GM12872 (cell line): ENCODE measurements at regions not wholly inside any gene's neighbourhood (a gene's known extent, or its start where the extent isn't known, plus 50 kb on each side); places are given as distances from the start of the nearest gene placed in this dataset.

Experiments
- CTCF ChIP-seq: IDR thresholded peaks from 3 replicates; pipeline ENCODE4 v1.5.1; 2011; ENCODE audit warnings: low read depth, mild to moderate bottlenecking, low read length, moderate library complexity; ENCODE audit not compliant: insufficient read depth

- TF ChIP-seq CTCF = no peak
These were observed 97.3 kb upstream of the CPM start for GRCh38 chr12:69030321-69030720.

DNA sequence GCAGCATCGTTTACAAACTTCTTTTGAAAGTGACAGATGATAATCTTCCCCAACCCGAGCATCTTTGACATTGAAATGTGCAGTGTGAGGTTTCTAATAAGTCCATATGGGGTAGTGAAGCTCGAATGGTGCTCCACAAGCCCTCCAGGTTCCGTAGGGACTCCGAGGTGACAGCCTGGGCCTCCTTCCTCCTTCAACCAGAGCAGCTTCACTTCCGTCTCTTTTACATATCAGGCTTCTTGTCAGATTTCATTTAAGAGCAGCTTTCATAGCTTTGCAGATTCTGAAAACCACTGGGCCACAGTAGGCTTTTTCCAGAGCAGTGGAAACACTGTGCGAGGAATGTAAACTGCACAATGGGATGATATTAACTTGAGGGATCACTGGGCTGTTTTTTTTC lies 103.6 kb upstream of the CPM start:
- TF ChIP-seq CTCF = no peak

- no peak for TF ChIP-seq CTCF
These were observed 104.0 kb upstream of the CPM start for GRCh38 chr12:69036999-69037398.

DNA sequence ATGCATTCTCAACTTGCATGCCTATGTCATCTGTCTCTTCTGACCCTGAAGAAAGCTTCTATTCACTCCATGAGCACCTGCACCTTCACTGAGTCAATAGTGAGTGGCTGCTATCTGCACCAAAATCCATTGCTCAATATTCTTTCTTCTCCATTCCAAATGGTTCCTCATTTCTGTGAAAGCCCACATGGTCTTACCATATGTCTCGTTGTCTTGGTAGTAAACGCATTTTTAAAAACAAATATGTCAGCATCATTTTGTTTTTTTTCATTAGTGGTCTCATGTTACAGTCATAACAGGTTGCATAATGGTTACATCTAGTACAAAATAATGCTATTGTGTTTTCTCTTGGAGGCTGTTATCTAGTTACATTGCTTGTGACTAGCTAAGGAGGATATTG lies 106.9 kb upstream of the CPM start:
- no peak for TF ChIP-seq CTCF

DNA sequence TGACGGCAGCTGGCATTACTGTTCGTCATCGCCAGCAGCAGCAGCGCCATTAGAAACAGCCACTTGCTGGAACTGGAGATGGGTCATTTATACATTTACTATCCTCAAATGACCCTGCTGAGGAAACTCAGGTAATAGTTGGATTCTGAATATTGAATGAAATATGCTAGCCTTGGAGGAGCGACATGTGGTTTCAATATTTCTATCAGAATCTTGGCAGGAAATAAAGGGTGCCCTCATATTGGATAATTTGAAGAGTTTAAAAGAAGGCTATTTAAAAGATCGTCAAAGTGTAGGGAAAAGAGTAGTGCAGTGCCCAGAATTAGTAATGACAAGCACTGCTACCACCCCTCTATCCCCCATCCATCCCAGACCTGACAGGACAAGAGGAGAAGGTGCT lies 109.6 kb upstream of the CPM start:
- TF ChIP-seq CTCF = no peak

DNA sequence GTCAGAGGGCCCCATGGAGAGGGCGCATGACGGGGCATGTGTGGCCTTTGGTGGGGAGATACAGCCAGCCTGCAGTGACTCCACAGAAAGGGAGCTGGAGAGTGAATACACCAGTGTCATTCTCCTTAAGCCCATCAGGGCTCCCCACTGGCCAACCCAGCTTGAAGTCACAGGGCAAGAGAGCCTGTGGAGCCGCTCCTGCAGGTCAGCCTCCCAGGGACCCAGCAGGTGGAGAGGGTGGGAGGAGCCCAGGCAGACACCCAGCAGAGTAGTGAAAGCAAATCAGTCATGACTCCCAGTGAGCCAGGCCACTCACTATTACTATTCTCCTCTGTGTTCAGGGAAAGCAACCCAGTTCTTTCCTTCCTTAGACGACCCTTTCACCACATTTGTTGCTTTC lies 110.0 kb upstream of the CPM start:
- no peak for TF ChIP-seq CTCF

- TF ChIP-seq CTCF = no peak
These were observed 111.9 kb upstream of the CPM start for GRCh38 chr12:69044887-69045286.

- no peak for TF ChIP-seq CTCF
These were observed 112.5 kb upstream of the CPM start for GRCh38 chr12:69045430-69045829.
